A549 (cell line): ENCODE measurements at regions not wholly inside any gene's neighbourhood (a gene's known extent, or its start where the extent isn't known, plus 50 kb on each side); places are given as distances from the start of the nearest gene placed in this dataset.

Experiments
- ATAC-seq, 2 experiments: fragments of 200-7000 bp in 1 of 2; fragments of >200 bp in 1 of 2; cut with Nextera tagmentation in 1 of 2; cut with Tn5 transposase in 1 of 2; 3 replicates each; pipeline versions ENCODE4 v1.8.0 to v1.9.1; 2018 to 2020; ENCODE audit warnings: mild to moderate bottlenecking in 1 of 2, moderate library complexity in 1 of 2
- CTCF ChIA-PET: fragments of 300-600 bp; sonication (Branson Sonifier 250); formaldehyde crosslinking; extraction: SDS; loops from one replicate; lab custom pipeline; 2021; ENCODE audit warnings: antibody characterized with exemption, inconsistent platforms; lab: Yijun Ruan, JAX
- POLR2A ChIA-PET: fragments of 350-600 bp; formaldehyde crosslinking; extraction: SDS; loops from one replicate; lab custom pipeline; 2021; ENCODE audit warnings: antibody characterized with exemption, inconsistent platforms; lab: Yijun Ruan, JAX
- DNase-seq, 2 experiments: peaks; one replicate each; pipeline versions ENCODE4 v3.0.0 to v3.0.0-alpha.2; 2011 to 2016; ENCODE audit warnings: low read depth in 1 of 2, low spot score in 1 of 2
- FAIRE-seq: peaks from 2 replicates; lab custom pipeline; 2011; peaks lifted over from hg19 to GRCh38; lab: Jason Lieb, UNC
- H3K27ac ChIP-seq, 2 experiments: fragments of >200 bp; sonication (Bioruptor Twin); formaldehyde crosslinking; 3 replicates each; pipeline ENCODE4 v1.5.1; 2016 to 2017
- H3K4me1 ChIP-seq: fragments of >200 bp; sonication (Bioruptor Twin); formaldehyde crosslinking; 3 replicates; pipeline ENCODE4 v1.6.1; 2016
- H3K4me2 ChIP-seq: fragments of >200 bp; sonication (Bioruptor Twin); formaldehyde crosslinking; 3 replicates; pipeline ENCODE4 v1.6.1; 2016
- H3K4me3 ChIP-seq: fragments of >200 bp; sonication (Bioruptor Twin); formaldehyde crosslinking; 3 replicates; pipeline ENCODE4 v1.5.1; 2016
- H3K9me3 ChIP-seq: fragments of >200 bp; sonication (Bioruptor Twin); formaldehyde crosslinking; 3 replicates; pipeline ENCODE4 v1.6.1; 2016
- BCL3 ChIP-seq: fragments of >200 bp; sonication (Bioruptor Twin); formaldehyde crosslinking; IDR thresholded peaks from 3 replicates; pipeline ENCODE4 v1.6.1; 2016
- CBX2 ChIP-seq: fragments of 200-600 bp; sonication (generic); IDR thresholded peaks from 2 replicates; pipeline ENCODE4 v1.6.1; 2016; ENCODE audit warnings: low read depth, mild to moderate bottlenecking, borderline replicate concordance
- ELK1 ChIP-seq: fragments of 150-350 bp; IDR thresholded peaks from 2 replicates; pipeline ENCODE4 v1.6.1; 2014; ENCODE audit warnings: low read depth, mild to moderate bottlenecking, low read length
- ESRRA ChIP-seq: fragments of 150-350 bp; IDR thresholded peaks from 2 replicates; pipeline ENCODE4 v1.6.1; 2014; ENCODE audit warnings: mild to moderate bottlenecking, low read length, borderline replicate concordance
- HDAC2 ChIP-seq: fragments of 200-600 bp; sonication (generic); IDR thresholded peaks from 2 replicates; pipeline ENCODE4 v1.6.1; 2016
- HOXB13 ChIP-seq: fragments of 250-450 bp; sonication (Bioruptor Pico); IDR thresholded peaks from 2 replicates; pipeline ENCODE4 v1.5.0; 2020; ENCODE audit warnings: low read depth, mild to moderate bottlenecking, moderate library complexity
- JUN ChIP-seq, 2 experiments: fragments of >200 bp; sonication (Bioruptor Twin); formaldehyde crosslinking; IDR thresholded peaks; 2 replicates in 1 of 2; 3 replicates in 1 of 2; pipeline ENCODE4 v1.6.1; 2016 to 2017
- KDM5A ChIP-seq: fragments of 200-600 bp; sonication (generic); IDR thresholded peaks from 2 replicates; pipeline ENCODE4 v1.6.1; 2016; ENCODE audit warnings: antibody characterized with exemption, mild to moderate bottlenecking
- MAFK ChIP-seq: fragments of 450-650 bp; IDR thresholded peaks from 2 replicates; pipeline ENCODE4 v1.6.1; 2014; ENCODE audit not compliant: partially characterized antibody
- NPAS2 ChIP-seq: fragments of 250-450 bp; sonication (Bioruptor Pico); IDR thresholded peaks from 2 replicates; pipeline ENCODE4 v1.8.0; 2022; ENCODE audit warnings: mild to moderate bottlenecking, moderate library complexity, borderline replicate concordance
- NR3C1 ChIP-seq: fragments of >200 bp; sonication (Bioruptor Twin); formaldehyde crosslinking; IDR thresholded peaks from 3 replicates; pipeline ENCODE4 v1.6.1; 2017
- PBX3 ChIP-seq: IDR thresholded peaks from 2 replicates; pipeline ENCODE4 v1.6.1; 2012
- PHF8 ChIP-seq: fragments of 200-600 bp; sonication (generic); IDR thresholded peaks from 2 replicates; pipeline ENCODE4 v1.6.1; 2016; ENCODE audit warnings: low read depth, mild to moderate bottlenecking, antibody characterized with exemption, moderate library complexity, borderline replicate concordance
- POLR2A ChIP-seq: IDR thresholded peaks from 2 replicates; pipeline ENCODE4 v1.6.1; 2012; ENCODE audit warnings: mild to moderate bottlenecking, low read length
- POLR2AphosphoS2 ChIP-seq: conservative IDR thresholded peaks from 2 replicates; pipeline ENCODE4 v1.6.1; 2012; ENCODE audit warnings: low read length, improper control_type of control experiment, inconsistent platforms
- RAD21 ChIP-seq, 2 experiments: fragments of >200 bp in 1 of 2; sonication (Bioruptor Twin) in 1 of 2; formaldehyde crosslinking in 1 of 2; IDR thresholded peaks in 1 of 2; conservative IDR thresholded peaks in 1 of 2; 2 replicates in 1 of 2; 3 replicates in 1 of 2; pipeline ENCODE4 v1.6.1; 2012 to 2018; ENCODE audit warnings: inconsistent platforms in 1 of 2
- RARB ChIP-seq: fragments of 250-450 bp; sonication (Bioruptor Pico); IDR thresholded peaks from 2 replicates; pipeline ENCODE4 v1.8.0; 2021; ENCODE audit warnings: mild to moderate bottlenecking, moderate library complexity
- RCOR1 ChIP-seq: fragments of 150-350 bp; IDR thresholded peaks from 2 replicates; pipeline ENCODE4 v1.6.1; 2014; ENCODE audit warnings: antibody characterized with exemption, low read length, low read depth
- RNF2 ChIP-seq: fragments of 200-600 bp; sonication (generic); IDR thresholded peaks from 2 replicates; pipeline ENCODE4 v1.6.1; 2016; ENCODE audit warnings: low read depth, mild to moderate bottlenecking, antibody characterized with exemption, moderate library complexity, borderline replicate concordance
- USF2 ChIP-seq: fragments of 450-650 bp; IDR thresholded peaks from 2 replicates; pipeline ENCODE4 v1.6.1; 2014; ENCODE audit warnings: antibody characterized with exemption
- ZNF302 ChIP-seq: fragments of 250-450 bp; sonication (Bioruptor Pico); IDR thresholded peaks from 2 replicates; pipeline ENCODE4 v1.9.0; 2021; ENCODE audit warnings: inconsistent platforms, mild to moderate bottlenecking, moderate library complexity
- WGBS: methylation state at CpG from one replicate; pipeline ENCODE4 v1.1.6; 2017; ENCODE audit errors: missing lambda C conversion rate; 5-methylcytosine and 5-hydroxymethylcytosine counted together
- TF ChIP-seq, protein P1 (sequence below): fragments of 200-600 bp; sonication (generic); IDR thresholded peaks from 2 replicates; pipeline ENCODE4 v1.6.1; 2016; ENCODE audit warnings: antibody characterized with exemption, mild to moderate bottlenecking, moderate library complexity
- TF ChIP-seq, protein P2 (sequence below): fragments of >200 bp; sonication (Bioruptor Twin); formaldehyde crosslinking; IDR thresholded peaks from 2 replicates; pipeline ENCODE4 v1.6.1; 2016

GRCh38 chr2:147449323-147449991 is 395.4 kb upstream of the ACVR2A start:
- H3K4me2 ChIP-seq = no peak overlapping the region
- WGBS = 20% methylated on average over 7 of the region's 7 CpGs
- no peak overlapping the region for H3K27ac ChIP-seq
- H3K4me3 ChIP-seq = no peak overlapping the region
- H3K4me1 ChIP-seq = no peaks in the 10 kb centered on the region
- no peaks in the 10 kb centered on the region for H3K9me3 ChIP-seq
- no peak for ATAC-seq
- CTCF ChIA-PET = no interaction called here
- FAIRE-seq = no peak
- TF ChIP-seq POLR2A (no peak), JUN (IDR thresholded peaks at IDR 0.05) (no peak), PHF8 (no peak), RNF2 (no peak), BCL3 (no peak), HDAC2 (no peak), HOXB13 (CRISPR knock-in tag) (no peak), RARB (no peak), PBX3 (no peak), RAD21 (conservative IDR thresholded peaks at IDR 0.05 in 1 of 2, IDR thresholded peaks at IDR 0.05 in 1 of 2) (no peak), MAFK (no peak), RCOR1 (no peak), NR3C1 (no peak), CBX2 (no peak), KDM5A (no peak)
- TF ChIP-seq, protein P1, sequence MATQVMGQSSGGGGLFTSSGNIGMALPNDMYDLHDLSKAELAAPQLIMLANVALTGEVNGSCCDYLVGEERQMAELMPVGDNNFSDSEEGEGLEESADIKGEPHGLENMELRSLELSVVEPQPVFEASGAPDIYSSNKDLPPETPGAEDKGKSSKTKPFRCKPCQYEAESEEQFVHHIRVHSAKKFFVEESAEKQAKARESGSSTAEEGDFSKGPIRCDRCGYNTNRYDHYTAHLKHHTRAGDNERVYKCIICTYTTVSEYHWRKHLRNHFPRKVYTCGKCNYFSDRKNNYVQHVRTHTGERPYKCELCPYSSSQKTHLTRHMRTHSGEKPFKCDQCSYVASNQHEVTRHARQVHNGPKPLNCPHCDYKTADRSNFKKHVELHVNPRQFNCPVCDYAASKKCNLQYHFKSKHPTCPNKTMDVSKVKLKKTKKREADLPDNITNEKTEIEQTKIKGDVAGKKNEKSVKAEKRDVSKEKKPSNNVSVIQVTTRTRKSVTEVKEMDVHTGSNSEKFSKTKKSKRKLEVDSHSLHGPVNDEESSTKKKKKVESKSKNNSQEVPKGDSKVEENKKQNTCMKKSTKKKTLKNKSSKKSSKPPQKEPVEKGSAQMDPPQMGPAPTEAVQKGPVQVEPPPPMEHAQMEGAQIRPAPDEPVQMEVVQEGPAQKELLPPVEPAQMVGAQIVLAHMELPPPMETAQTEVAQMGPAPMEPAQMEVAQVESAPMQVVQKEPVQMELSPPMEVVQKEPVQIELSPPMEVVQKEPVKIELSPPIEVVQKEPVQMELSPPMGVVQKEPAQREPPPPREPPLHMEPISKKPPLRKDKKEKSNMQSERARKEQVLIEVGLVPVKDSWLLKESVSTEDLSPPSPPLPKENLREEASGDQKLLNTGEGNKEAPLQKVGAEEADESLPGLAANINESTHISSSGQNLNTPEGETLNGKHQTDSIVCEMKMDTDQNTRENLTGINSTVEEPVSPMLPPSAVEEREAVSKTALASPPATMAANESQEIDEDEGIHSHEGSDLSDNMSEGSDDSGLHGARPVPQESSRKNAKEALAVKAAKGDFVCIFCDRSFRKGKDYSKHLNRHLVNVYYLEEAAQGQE = no peak
- no peak for DNase-seq
- POLR2A ChIA-PET = no interaction called here

DNA sequence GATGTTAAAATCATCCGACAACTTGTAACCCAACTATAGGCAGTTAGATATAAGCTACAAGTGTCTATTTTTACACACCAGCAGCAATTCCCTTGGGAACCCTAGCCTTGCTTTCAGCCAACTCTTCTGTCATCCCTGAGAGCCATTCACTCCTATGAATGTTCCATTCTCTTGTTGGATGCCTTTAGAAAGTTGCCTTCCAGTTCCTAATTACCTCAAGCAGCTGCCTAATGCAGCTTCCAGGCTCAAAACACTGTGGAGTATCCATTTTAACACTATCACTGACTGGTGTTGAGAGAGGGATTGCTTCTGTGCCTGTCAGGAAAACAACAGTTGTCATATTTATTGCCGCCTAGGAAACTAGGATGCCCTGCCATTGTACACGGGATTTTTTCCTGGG is 402.0 kb upstream of the ACVR2A start:
- 37% methylated on average over 3 of the region's 3 CpGs for WGBS

More for the DNA sequence above, 402.0 kb upstream of the ACVR2A start:
- DNase-seq = no peak
- POLR2A ChIA-PET = no interaction called here
- ATAC-seq = no peak
- H3K27ac ChIP-seq = no peak overlapping the region
- H3K4me1 ChIP-seq = no peaks in the 10 kb centered on the region
- no peaks in the 10 kb centered on the region for H3K9me3 ChIP-seq
- no peak overlapping the region for H3K4me3 ChIP-seq
- no peak overlapping the region for H3K4me2 ChIP-seq
- FAIRE-seq = no peak
- TF ChIP-seq ELK1 (no peak), ESRRA (no peak), USF2 (no peak), NPAS2 (CRISPR knock-in tag) (no peak), POLR2AphosphoS2 (no peak), RARB (no peak), ZNF302 (CRISPR knock-in tag) (no peak)
- TF ChIP-seq, protein P1 = no peak
- TF ChIP-seq, protein P2, sequence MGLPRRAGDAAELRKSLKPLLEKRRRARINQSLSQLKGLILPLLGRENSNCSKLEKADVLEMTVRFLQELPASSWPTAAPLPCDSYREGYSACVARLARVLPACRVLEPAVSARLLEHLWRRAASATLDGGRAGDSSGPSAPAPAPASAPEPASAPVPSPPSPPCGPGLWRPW = no peak
- CTCF ChIA-PET = interaction anchor here (1.0 kb wide), 1 partner anchor 21 kb away, joined by 3 read pairs; no protein-coding TSS in a partner anchor
